Erythroblast (primary cell): ENCODE measurements at regions not wholly inside any gene's neighbourhood (a gene's known extent, or its start where the extent isn't known, plus 50 kb on each side); places are given as distances from the start of the nearest gene placed in this dataset.

Experiments used
- GATA1 ChIP-seq: IDR thresholded peaks from 2 replicates; pipeline ENCODE4 v1.6.1; 2011; ENCODE audit warnings: low read depth, mild to moderate bottlenecking, control low read depth, low read length, moderate library complexity
- POLR2A ChIP-seq: IDR thresholded peaks from 2 replicates; pipeline ENCODE4 v1.6.1; 2011; ENCODE audit warnings: mild to moderate bottlenecking, low read length

- TF ChIP-seq POLR2A (no peak), GATA1 (no peak)
Measured at GRCh38 chrX:16239211-16239610, 71.9 kb downstream of the MAGEB17 start.
